Activated T-cell treated with anti-CD3 and anti-CD28 coated beads for 4 hours (primary cell): ENCODE measurements at regions not wholly inside any gene's neighbourhood (a gene's known extent, or its start where the extent isn't known, plus 50 kb on each side); places are given as distances from the start of the nearest gene placed in this dataset.

Source experiments
- DNase-seq: peaks from one replicate; pipeline ENCODE4 v3.0.0-alpha.2; 2020

DNA sequence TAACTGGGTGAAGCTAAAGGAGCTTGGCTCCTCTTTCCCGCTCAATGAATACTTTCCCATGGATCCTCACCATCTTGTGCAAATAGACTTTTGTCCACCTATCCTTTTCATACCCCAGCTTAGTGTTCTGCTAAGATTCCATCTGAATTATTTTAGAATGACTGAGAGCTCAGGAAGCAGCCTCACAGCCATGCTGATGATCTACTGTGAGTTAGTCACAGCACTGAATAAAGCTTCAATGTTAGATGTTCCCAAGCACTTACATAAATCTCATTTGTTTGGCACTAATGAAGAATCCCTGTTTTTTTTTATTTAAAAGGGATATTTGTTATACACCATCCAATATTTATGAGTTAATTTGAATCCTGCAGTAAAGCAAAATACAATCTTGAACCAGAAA lies 317.6 kb upstream of the TRPC7 start:
- no peak for DNase-seq

DNA sequence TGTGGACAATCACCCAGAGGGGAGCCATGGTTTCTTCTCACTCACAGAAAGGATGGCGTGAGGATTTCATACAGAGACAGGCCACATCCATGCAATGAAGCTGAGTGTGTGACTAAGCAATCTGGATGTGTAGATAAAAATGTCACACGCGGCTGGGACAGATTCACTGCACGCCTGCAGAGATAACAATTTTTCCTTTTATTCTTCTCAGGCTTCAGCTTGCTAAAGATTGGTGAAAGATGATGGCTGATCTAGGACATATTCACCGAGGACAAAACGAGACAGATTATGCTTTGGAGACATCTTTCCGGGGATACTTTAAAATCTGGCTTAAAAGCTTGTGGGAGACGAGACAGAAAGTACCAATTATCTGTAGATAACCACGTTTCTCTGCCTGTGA lies 313.9 kb upstream of the TRPC7 start:
- DNase-seq, result no peak

DNA sequence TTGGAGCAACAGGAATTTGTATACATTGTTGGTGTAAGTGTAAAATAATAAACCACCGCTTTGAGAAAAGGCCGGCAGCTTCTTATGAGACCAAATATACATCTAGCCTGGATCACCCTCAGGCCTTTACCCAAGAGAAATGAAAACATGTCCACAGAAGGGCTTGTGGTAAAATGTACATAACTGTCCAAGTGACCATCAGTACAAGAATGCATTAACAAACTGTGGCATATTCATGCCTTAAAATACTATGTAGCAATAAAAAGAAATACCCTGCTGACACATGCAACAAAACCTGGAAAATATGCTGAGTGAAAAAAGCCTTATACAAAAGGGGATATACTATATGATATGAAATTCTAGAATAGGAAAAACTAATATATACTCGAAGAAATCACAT lies 311.9 kb upstream of the TRPC7 start:
- no peak for DNase-seq

DNA sequence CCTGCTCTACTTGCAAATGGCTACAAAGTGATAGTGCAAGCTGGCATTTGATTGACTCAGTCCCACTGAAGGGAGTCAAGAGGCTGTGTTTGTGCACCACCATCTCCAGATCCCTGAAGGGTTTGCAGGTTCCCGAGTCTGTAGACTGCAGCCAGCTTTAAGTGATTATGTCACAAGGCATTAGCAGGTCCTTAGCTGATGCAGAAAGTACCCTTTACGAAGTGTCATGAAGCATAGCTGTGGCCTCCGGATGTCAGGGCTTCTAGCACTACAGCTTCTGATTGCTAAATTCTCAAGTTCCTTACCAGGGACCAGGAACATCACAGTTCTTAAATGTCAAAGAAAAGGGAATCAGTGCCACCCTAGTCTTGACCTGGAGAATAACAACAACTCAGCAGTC lies 311.3 kb upstream of the TRPC7 start:
- no peak for DNase-seq

DNA sequence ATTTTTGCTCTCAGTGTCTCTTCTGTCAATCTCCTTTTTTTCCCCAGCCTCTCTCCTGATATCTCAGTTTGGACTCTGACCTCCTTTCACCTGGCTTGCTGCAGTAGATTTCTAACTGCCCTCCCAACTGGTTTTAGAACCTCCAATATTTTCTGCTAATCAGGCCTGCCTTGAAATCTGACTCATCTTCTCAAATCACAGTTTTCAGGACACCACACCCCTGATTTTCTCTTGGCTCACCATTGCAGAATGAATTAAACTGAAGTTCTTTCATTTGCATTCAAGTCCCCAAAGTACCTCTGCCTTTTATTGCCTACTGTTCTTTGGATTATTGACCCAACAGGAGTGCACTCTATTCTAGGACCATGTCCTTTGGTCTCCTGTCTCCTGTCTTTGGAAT lies 310.4 kb upstream of the TRPC7 start:
- no peak for DNase-seq

DNA sequence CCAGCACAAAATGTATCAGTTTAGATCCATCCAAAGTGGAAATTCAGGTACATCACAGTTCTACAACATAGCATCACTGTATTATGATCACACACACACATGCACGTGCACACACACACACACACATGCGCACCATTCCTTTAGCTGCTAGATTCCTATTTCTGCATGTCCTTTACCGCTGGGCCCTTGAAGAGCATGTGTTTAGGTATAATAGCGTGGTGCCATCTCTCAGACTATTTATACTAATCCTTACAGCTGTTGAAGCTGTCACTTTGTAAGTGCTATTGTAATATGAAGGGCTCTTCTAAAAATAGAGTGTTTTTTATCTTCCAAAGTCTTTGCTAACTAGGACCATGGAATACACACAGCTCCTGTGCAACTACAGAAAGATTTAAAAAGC lies 308.8 kb upstream of the TRPC7 start:
- no peak for DNase-seq

DNA sequence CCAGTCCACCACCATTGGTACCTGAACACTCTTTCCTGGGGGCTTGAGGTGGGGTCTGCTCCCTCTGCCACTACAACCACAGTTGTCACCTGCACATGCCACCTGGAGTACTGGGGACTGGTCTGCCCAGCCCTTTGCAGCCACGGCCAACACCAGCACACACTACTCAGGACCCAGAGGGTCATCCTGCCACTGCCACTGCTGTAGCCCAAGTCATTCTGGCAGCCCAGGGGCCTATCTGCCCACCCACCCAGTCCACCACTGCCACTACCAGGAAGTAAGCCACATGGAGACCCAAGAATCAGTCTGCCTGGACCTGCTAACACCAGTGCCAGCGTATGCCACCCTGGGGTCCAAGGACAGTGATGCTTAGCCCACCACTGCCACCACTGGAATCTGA lies 302.4 kb upstream of the TRPC7 start:
- DNase-seq, result no peak

DNA sequence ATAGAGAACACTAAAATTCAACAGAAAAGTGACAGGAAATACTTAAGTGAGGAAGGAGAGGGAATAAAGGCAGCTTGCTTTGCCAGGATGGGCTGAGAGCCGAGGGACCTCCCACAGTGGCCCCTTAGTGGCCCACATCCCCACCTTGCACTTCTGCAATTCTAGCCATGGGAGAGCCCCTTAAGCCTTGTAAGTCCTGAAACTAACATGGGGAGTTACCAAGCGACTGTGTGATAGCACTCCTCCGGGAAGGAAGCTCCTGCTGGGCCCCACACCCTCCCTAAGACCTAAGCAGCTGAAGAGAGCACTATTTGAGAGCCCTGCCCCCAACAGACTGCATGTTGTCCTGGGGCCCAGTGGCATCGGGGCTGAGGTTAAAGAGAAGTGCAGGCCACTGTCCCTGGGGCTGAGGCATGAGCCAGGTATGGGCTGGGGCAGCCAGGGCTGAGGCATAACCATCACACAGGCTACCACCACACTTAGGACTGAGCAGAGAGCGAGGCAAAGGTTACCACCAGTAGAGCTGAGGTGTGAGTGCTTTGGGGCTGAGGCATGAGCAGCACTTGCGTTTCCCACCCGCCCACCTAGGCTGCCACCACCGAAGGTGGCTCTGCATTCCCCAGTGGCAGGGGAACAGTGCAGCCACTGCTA lies 301.8 kb upstream of the TRPC7 start:
- no peak for DNase-seq

DNA sequence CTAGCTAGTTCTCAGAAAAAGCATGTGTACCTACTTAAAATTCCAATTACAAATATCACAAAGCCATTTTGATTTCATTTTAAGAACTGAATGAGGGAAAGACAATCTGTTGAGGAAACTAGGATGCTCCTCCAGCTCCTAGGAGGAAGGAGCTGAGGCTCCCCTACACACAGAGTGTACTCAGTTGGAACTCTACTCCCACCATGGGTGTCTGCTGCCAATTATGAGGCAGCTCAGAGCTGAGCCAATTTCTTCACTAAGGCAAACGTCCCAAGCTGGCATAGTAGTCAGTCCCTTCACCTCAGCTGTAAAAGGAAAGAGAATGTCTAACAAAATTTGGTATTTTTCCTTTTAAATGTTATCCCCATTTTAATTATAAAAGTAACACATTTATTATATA lies 300.0 kb upstream of the TRPC7 start:
- DNase-seq, result no peak

DNA sequence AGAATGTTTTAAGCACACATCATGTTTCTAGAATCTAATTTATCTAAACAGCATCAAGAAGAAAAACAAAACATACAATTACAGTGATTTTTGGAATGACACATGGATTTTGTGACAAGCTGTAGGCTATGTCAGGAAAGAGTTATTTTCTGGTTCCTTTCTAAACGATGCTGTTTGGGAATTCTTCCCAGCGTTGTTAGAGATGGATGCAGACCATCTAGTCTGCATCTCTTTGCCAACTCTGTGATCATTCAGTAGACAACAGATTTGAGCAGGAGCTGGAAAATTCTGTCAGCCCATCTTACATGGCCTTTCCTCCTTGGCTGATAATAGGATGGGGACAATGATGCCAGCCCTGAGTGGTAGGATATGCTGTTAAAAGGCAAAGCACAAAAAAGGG lies 295.7 kb upstream of the TRPC7 start:
- no peak for DNase-seq

DNA sequence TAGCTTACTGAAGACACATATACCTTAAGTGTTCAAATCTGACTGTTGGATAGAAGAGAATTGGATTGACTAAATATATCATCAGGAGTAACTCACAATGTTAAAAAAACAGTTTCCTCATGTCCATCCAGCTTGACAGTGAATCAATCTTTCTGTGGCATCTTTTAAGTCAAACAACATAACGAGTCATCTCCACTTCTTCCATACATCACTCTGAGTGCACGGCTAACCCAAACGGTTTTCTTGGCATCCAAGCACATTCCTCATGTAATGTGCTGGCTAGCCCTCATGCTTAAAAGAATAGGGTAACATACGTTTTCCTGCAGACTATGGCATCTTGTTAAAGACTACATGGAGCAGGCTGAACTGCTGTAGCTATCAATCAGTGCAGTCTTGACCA lies 291.5 kb upstream of the TRPC7 start:
- no peak for DNase-seq

DNA sequence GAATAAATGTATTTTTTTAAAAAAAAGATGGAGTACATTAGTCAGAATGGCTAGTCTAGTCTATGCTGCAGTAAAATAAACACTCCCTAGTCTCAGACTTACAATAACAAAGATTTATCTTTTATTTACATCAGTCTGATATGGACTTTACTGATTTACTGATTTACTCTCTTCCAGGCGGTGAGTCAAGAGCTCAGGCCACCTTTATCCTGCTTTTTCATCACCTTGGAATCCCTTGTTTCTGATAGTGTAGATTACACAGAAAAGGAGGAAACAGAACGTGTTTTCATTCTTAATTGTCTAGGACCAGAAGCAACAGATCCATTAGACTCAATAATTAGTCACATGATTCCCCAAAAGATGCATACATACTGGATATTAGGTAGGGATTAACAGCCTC lies 290.1 kb upstream of the TRPC7 start:
- DNase-seq, result no peak

DNA sequence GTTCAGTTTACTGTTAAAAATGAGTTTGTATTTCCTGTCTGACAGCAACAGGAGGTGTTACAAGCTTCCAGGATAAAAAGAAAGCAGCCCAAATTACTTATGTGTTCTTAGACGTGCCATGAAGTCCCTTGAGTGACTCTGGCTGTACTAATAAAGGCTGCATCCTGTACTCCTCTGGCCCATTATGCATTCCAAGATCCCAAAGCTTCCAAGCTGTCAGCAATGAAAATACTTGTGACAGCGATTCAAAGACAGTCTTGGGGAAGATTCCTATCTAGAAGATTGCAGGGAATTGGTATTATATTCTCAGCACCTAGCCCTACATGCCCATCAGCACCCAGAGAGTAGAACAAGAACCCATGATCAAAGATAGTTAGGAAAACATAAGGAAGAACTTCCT lies 281.6 kb upstream of the TRPC7 start:
- no peak for DNase-seq

DNA sequence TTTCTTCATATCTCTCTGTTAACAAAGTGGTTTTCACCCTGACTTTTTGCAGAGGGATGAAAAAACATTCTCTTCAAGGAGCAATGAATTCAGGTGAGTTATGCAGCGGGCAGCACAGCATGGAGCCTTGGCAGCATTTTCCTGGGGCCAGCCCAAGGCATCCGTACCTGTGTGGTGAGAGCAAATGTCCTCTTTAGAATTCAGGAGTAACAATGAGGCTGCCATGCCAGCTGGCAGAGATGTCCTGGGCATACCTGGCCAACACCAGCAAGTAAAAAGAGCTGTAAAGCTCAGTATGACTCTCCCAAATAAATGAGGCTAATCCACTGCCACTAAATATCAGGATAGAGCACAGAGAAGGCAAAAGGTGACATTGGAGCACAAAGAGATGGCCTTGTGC lies 277.6 kb upstream of the TRPC7 start:
- no peak for DNase-seq

DNA sequence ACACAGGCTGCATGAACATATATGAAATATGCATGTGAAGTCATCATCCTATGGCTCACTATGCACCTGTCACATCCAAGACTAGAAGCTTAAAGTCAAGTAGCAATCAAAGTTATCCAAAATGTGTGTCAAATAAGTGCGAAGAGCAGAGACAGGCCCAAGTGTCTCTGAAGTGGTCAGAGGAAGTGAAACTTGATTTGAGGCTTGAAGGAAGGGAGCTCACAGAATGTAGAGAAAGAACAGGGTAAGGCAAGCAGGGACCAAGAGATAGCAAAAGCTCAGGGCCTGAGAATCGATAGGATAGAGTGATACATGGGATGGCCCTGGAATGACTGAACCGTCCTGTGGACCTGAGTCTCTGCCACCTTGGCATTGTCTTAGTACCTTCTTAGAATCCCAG lies 274.3 kb upstream of the TRPC7 start:
- no peak for DNase-seq

DNA sequence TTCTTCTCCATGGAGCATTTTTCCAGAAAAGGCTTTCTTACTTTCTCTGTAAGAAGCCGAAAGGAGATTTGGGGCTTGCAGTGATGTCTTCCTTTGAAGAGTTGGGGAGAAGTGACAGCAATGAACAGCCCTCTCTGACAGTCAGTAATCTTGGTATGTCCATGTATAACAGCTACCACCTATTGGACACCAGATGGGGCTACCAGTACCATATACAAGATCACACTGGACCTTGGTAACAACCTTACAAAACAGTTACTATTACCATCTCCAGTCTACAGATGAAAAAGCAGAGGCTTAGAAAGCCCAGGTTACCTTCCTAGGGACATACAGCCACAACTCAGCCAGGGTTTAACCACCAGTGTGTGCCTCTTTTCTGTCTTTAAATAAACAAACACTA lies 272.7 kb upstream of the TRPC7 start:
- DNase-seq, result no peak

DNA sequence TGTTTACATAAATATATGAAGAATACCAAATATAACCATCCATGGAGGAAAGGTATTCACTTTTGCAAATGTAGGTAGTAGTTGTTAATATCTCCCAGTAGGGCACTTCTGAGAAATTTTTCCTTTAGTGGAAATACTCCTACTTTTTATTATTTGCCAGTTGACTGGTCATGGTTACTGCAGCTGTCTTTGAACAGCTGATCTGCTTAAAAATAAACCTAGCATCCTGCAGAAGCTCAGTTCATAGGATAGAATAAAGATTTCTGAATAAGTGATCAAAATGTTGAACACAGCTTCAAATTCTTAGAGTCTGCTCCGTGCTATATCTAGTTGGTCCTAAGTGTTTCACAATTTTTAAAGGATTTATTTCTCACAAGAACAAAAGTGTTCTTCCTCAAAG lies 270.7 kb upstream of the TRPC7 start:
- DNase-seq, result no peak

DNA sequence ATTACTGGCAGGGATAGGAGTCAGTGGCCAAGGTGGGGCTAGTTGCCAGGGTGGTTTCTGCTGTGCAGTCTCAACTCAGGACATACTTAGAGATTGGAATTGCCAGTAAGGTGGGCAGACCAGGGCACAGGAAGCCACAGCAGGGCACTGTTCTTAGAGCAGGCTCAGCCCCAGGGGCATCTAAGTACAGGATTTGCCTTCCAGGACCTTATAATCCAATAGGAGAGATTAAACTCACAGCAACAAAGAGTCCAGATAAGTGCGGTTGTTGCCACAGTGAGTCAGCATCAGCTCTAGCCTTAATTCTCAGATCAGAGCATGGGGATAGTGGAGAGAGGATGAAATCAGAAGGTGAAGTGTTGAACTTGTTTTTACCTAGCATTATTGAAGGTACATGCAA lies 265.8 kb upstream of the TRPC7 start:
- DNase-seq, result no peak

DNA sequence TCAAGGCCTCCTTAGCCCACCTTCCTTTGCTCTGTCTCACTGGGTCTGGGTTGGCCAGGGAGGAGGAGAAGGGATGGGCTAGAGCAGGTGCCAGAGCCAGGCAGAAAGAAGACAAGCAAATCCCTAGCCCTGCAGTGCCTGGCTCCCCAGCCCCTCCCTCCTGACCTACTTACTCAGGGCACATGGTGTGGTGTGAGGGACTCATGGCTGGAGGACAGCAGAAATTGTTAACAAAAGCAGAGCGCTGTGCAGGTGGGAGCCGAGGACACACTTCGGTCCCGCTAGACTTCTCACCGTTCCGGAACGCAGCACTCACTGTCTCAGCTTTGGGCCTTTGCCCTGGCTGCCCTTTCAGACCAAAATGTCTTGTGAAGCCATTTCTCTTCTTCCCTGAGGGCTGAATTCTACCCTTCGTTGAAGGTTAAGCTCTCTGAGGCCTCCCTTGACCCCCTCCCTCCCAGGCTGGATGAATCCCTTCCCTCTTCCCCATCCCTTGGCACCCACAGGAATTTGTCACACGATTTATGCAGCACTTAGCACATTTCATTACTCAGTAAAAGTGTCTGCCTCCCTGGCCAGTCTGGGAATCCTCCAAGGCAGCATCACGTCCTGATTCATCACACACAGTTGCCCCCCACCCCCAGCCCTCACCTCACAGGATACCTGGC lies 263.9 kb upstream of the TRPC7 start:
- no peak for DNase-seq

DNA sequence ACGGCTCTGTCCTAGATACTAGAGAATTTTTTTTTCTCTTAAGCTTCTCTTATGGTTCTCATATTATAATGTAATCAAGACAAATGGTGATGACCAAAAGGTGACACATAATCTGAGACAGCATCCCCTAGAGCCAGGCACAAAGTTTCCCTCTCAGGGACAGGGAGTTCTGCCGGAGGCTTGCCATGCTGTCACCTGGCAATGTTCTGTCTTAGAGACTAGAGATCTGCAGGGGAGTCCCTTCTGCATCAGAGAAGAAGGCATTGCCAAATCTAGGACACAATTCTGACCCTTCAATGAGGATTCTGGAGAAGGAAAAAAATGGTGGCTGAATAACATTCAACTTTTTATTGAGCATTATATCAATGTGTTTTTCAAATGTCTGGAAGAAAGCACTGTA lies 261.2 kb upstream of the TRPC7 start:
- no peak for DNase-seq

DNA sequence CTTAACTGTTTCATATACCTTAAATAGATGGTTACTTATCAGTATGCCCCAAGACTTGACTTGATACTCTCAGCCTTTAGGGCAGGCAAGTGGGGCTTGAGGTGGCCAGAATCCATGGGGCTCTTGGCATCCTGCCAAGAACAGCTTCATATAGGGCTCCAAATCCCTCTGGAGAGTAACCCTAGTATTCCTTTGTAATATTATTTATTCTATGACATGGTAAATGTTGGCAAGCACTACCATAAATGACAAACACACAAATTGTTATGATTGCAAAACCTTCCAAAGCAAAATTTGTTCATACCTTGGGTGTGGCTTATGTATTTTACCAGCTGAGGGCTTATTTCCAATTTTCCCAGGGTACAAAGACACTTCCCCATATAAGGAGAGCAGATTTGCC lies 257.4 kb upstream of the TRPC7 start:
- no peak for DNase-seq

DNA sequence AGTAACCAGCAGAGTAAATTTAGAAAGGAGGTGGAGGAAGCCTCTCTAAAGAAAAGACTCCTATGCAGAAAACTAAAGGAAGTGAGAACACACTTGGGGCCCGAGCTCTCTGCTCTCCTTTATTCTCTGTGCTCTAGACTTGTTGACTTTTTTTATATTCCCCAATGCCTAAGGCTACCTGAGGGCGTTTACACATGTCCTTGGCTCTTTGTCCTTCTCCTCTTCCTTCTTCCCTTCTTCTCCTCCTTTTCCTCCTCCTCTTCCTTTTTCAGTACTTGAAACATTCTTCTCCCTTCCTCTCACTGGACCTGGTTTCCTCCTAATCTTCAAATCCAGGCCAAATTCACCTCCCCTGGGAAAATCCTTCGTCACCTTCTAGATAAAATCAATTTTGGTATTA lies 256.4 kb upstream of the TRPC7 start:
- no peak for DNase-seq

DNA sequence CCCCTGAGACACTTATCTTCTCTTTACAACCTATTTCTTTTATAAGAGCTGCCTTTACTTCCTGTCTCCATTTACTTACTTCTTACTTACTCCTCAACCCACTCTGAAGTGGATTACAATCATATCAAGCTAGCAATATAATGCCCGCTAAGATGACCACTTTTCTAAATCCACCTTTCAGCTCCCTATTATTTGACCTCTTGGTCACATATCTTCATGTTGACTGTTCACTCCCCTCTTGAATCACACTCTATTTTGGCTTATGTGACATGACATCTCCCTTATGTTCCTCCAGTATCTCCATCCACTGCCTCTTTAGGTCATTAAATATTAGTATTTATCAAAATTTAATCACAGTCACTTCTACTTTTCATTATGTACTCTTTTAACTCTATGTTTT lies 255.3 kb upstream of the TRPC7 start:
- no peak for DNase-seq

DNA sequence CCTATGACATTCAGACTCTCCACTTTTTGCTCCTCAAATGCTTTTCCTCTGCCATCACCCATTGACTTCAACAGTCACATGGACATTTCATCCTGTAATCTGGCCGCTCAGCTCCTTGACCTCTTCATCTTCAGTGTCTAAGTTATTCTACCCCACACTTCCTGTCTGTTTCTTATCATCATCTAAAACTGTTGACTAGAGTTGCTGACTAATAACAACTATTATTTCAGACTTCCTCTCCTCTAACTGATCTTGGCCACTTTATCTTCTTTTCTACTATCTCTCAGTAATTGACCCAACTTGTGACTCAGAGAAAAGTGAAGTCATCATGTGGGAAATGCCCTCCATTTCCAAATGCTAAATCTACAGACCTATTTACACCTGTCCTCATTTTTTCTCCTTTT lies 254.7 kb upstream of the TRPC7 start:
- DNase-seq, result no peak

DNA sequence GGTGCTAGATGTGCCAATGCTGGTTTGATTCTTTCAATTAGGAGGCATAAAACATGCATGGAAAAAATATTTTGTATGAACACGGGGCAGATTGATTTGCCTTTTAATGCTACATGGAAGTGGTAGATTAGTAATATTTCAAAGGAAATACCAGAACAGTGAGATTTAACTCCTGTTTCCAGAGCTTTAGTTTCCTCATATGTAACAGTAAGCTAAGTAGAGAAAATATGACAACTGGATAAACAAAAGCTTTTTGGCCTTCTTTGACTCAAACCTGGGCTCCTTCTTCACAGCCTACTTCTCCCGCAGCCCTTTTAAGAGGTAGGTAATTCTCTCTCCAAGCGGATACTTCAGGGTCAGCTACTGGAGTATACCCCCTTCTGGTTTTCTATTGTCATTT lies 254.2 kb upstream of the TRPC7 start:
- no peak for DNase-seq
